H1 (cell line): ENCODE measurements at regions not wholly inside any gene's neighbourhood (a gene's known extent, or its start where the extent isn't known, plus 50 kb on each side); places are given as distances from the start of the nearest gene placed in this dataset.

Source experiments
- CTCF ChIA-PET: fragments of 300-600 bp; sonication (Branson Sonifier 250); formaldehyde crosslinking; loops from one replicate; lab custom pipeline; 2021; ENCODE audit not compliant: partially characterized antibody; lab: Charles Lee
- POLR2A ChIA-PET: fragments of 300-600 bp; sonication (Branson Sonifier 250); formaldehyde crosslinking; loops from one replicate; lab custom pipeline; 2021; ENCODE audit warnings: inconsistent platforms; ENCODE audit not compliant: partially characterized antibody; lab: Charles Lee
- DNase-seq, 2 experiments: peaks; one replicate each; pipeline versions ENCODE4 v3.0.0 to v3.0.0-alpha.2; 2010 to 2022; ENCODE audit warnings: low spot score in 2 of 2, low read depth in 1 of 2, mixed read lengths in 1 of 2
- FAIRE-seq: peaks from 2 replicates; lab custom pipeline; 2011; peaks lifted over from hg19 to GRCh38; lab: Jason Lieb, UNC
- H2AFZ ChIP-seq: 2 replicates; pipeline ENCODE4 v1.8.1; 2012; ENCODE audit warnings: low read length, inconsistent platforms
- H2AK5ac ChIP-seq: 2 replicates; pipeline ENCODE4 v1.6.1; 2013; ENCODE audit warnings: low read depth, low read length
- H2BK120ac ChIP-seq: replicated peaks from 2 replicates; pipeline ENCODE3; 2013; ENCODE audit warnings: low read depth, low read length, inconsistent platforms
- H2BK12ac ChIP-seq: 2 replicates; pipeline ENCODE4 v1.6.1; 2013; ENCODE audit warnings: low read depth, low read length
- H2BK15ac ChIP-seq: 2 replicates; pipeline ENCODE4 v1.6.1; 2013; ENCODE audit warnings: low read length
- H2BK20ac ChIP-seq: 2 replicates; pipeline ENCODE4 v1.6.1; 2013; ENCODE audit warnings: low read length
- H2BK5ac ChIP-seq: 2 replicates; pipeline ENCODE4 v1.6.1; 2013; ENCODE audit warnings: low read depth, low read length
- H3K14ac ChIP-seq: 2 replicates; pipeline ENCODE4 v1.6.1; 2013; ENCODE audit warnings: inconsistent platforms; ENCODE audit not compliant: insufficient read length
- H3K18ac ChIP-seq: 2 replicates; pipeline ENCODE4 v1.6.1; 2013; ENCODE audit warnings: low read length; ENCODE audit errors: extremely low read depth
- H3K23ac ChIP-seq: 2 replicates; pipeline ENCODE4 v1.6.1; 2013; ENCODE audit warnings: inconsistent platforms; ENCODE audit not compliant: insufficient read length
- H3K23me2 ChIP-seq: 2 replicates; pipeline ENCODE4 v1.6.1; 2013; ENCODE audit warnings: low read depth, low read length
- H3K27ac ChIP-seq: 2 replicates; pipeline ENCODE4 v1.6.1; 2011; ENCODE audit warnings: low read depth, low read length, inconsistent platforms
- H3K27me3 ChIP-seq, 4 experiments: replicated peaks in 1 of 4; 1 replicate in 1 of 4; 2 replicates in 3 of 4; pipeline versions ENCODE4 v1.6.1 to v1.8.1; 2011 to 2013; ENCODE audit warnings: low read length in 3 of 4, mild to moderate bottlenecking in 3 of 4, inconsistent platforms in 2 of 4, mixed read lengths in 2 of 4, moderate library complexity in 1 of 4; ENCODE audit not compliant: control insufficient read depth in 3 of 4, insufficient read depth in 3 of 4; ENCODE audit errors: extremely low read depth in 1 of 4
- H3K36me3 ChIP-seq, 4 experiments: 2 replicates each; pipeline versions ENCODE4 v1.6.1 to v1.8.1; 2011 to 2013; ENCODE audit warnings: mild to moderate bottlenecking in 4 of 4, low read length in 3 of 4, moderate library complexity in 2 of 4, control low read depth in 1 of 4, inconsistent platforms in 1 of 4; ENCODE audit not compliant: insufficient read depth in 4 of 4, control insufficient read depth in 2 of 4
- H3K4ac ChIP-seq: replicated peaks from 2 replicates; pipeline ENCODE3; 2013; ENCODE audit warnings: low read length, low read depth, mixed read lengths, inconsistent platforms; ENCODE audit not compliant: insufficient read length
- H3K4me1 ChIP-seq, 4 experiments: replicated peaks in 1 of 4; 1 replicate in 1 of 4; 2 replicates in 3 of 4; pipeline versions ENCODE4 v1.6.1 to v1.8.1; 2011 to 2013; ENCODE audit warnings: low read length in 3 of 4, inconsistent platforms in 2 of 4, mixed read lengths in 1 of 4; ENCODE audit not compliant: insufficient read depth in 4 of 4, control insufficient read depth in 3 of 4
- H3K4me2 ChIP-seq, 2 experiments: 2 replicates each; pipeline versions ENCODE4 v1.6.1 to v1.8.1; 2011 to 2013; ENCODE audit warnings: low read depth in 2 of 2, low read length in 2 of 2, control low read depth in 1 of 2, inconsistent platforms in 1 of 2, mild to moderate bottlenecking in 1 of 2; ENCODE audit not compliant: insufficient read depth in 1 of 2
- H3K4me3 ChIP-seq, 4 experiments: fragments of 200-600, 300-600 bp in 1 of 4; sonication (generic), shearing (Covaris generic), sonication (Bioruptor Twin) in 1 of 4; 2 replicates each; pipeline versions ENCODE4 v1.5.1 to v1.8.1; 2011 to 2016; ENCODE audit warnings: low read length in 4 of 4, low read depth in 3 of 4, control low read depth in 2 of 4, inconsistent platforms in 2 of 4, mild to moderate bottlenecking in 2 of 4, mixed read lengths in 1 of 4, moderate library complexity in 1 of 4; ENCODE audit not compliant: insufficient read depth in 2 of 4; ENCODE audit errors: extremely low read depth in 1 of 4
- H3K56ac ChIP-seq: replicated peaks from 2 replicates; pipeline ENCODE3; 2013; ENCODE audit warnings: low read depth, mild to moderate bottlenecking, mixed read lengths, low read length, inconsistent platforms; ENCODE audit not compliant: insufficient read length
- H3K79me1 ChIP-seq: 2 replicates; pipeline ENCODE4 v1.6.1; 2013; ENCODE audit warnings: low read depth, low read length, control low read depth
- H3K79me2 ChIP-seq, 2 experiments: 2 replicates each; pipeline versions ENCODE4 v1.6.1 to v1.8.1; 2012 to 2013; ENCODE audit warnings: low read length in 2 of 2, mild to moderate bottlenecking in 2 of 2, inconsistent platforms in 1 of 2; ENCODE audit not compliant: insufficient read depth in 2 of 2, control insufficient read depth in 1 of 2
- H3K9ac ChIP-seq, 4 experiments: replicated peaks in 1 of 4; 1 replicate in 1 of 4; 2 replicates in 3 of 4; pipeline versions ENCODE4 v1.6.1 to v1.8.1; 2011 to 2013; ENCODE audit warnings: low read depth in 3 of 4, low read length in 3 of 4, control low read depth in 2 of 4, mild to moderate bottlenecking in 2 of 4, moderate library complexity in 2 of 4, inconsistent platforms in 1 of 4; ENCODE audit errors: extremely low read depth in 1 of 4
- H3K9me3 ChIP-seq, 2 experiments: 2 replicates each; pipeline versions ENCODE4 v1.6.1 to v1.8.1; 2012 to 2013; ENCODE audit warnings: mild to moderate bottlenecking in 2 of 2, moderate library complexity in 2 of 2, control low read depth in 1 of 2, inconsistent platforms in 1 of 2, low read depth in 1 of 2, low read length in 1 of 2, mixed read lengths in 1 of 2; ENCODE audit not compliant: insufficient read depth in 2 of 2
- H4K20me1 ChIP-seq, 2 experiments: replicated peaks in 1 of 2; 2 replicates each; pipeline versions ENCODE3 to v1.8.1; 2011 to 2013; ENCODE audit warnings: inconsistent platforms in 2 of 2, low read length in 2 of 2, mild to moderate bottlenecking in 1 of 2; ENCODE audit not compliant: insufficient read depth in 2 of 2, control insufficient read depth in 1 of 2
- H4K5ac ChIP-seq: 2 replicates; pipeline ENCODE4 v1.6.1; 2013; ENCODE audit warnings: low read length, low read depth, mixed read lengths, inconsistent platforms; ENCODE audit not compliant: insufficient read length
- H4K8ac ChIP-seq: 2 replicates; pipeline ENCODE4 v1.8.0; 2013; ENCODE audit warnings: mild to moderate bottlenecking, moderate library complexity, low read length, inconsistent platforms; ENCODE audit not compliant: insufficient read depth; ENCODE audit errors: extremely low read depth
- H4K91ac ChIP-seq: replicated peaks from 2 replicates; pipeline ENCODE3; 2013; ENCODE audit warnings: low read length, mixed read lengths, inconsistent platforms; ENCODE audit not compliant: insufficient read length
- WGBS, 2 experiments: shearing (Covaris generic) in 1 of 2; methylation state at CpG; one replicate each; pipeline versions ENCODE4 v1.1.6 to v1.1.7; 2013 to 2015; ENCODE audit warnings: low lambda C conversion rate in 2 of 2, mixed read lengths in 2 of 2, inconsistent platforms in 1 of 2, low coverage in 1 of 2, missing lambda C conversion rate in 1 of 2; ENCODE audit not compliant: insufficient replicate concordance in 2 of 2, insufficient coverage in 1 of 2, insufficient read length in 1 of 2; ENCODE audit errors: extremely low coverage in 1 of 2, missing lambda C conversion rate in 1 of 2; 5-methylcytosine and 5-hydroxymethylcytosine counted together
- TF ChIP-seq, protein P1 (sequence below): fragments of 300-600 bp; sonication (generic); IDR thresholded peaks from 2 replicates; pipeline ENCODE4 v1.7.1; 2012; ENCODE audit warnings: low read length, moderate library complexity, mild to moderate bottlenecking, inconsistent platforms; ENCODE audit not compliant: insufficient replicate concordance

DNA sequence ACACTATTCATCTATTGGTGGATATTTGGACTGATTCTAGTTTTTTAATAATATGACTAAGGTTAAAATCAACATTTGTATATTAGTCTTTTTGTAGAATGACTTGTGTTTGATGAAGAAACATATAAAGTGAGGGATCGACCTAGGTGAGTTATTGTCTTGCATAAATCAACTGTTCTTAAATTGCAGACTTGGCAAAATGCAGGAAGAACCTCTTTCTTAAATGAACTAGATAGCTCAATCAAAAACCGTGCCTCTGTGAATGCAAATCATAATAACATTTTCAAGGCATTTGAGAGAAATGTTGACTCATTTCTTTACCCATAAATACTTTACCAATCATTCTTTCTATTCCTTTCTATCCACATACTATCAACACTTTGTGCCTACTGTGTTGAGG is 101.5 kb upstream of the ANK3 start:
- no peak overlapping the region for H3K4me2 ChIP-seq
- no peak for FAIRE-seq
- H2AFZ ChIP-seq: no peak overlapping the region
- TF ChIP-seq, protein P1, sequence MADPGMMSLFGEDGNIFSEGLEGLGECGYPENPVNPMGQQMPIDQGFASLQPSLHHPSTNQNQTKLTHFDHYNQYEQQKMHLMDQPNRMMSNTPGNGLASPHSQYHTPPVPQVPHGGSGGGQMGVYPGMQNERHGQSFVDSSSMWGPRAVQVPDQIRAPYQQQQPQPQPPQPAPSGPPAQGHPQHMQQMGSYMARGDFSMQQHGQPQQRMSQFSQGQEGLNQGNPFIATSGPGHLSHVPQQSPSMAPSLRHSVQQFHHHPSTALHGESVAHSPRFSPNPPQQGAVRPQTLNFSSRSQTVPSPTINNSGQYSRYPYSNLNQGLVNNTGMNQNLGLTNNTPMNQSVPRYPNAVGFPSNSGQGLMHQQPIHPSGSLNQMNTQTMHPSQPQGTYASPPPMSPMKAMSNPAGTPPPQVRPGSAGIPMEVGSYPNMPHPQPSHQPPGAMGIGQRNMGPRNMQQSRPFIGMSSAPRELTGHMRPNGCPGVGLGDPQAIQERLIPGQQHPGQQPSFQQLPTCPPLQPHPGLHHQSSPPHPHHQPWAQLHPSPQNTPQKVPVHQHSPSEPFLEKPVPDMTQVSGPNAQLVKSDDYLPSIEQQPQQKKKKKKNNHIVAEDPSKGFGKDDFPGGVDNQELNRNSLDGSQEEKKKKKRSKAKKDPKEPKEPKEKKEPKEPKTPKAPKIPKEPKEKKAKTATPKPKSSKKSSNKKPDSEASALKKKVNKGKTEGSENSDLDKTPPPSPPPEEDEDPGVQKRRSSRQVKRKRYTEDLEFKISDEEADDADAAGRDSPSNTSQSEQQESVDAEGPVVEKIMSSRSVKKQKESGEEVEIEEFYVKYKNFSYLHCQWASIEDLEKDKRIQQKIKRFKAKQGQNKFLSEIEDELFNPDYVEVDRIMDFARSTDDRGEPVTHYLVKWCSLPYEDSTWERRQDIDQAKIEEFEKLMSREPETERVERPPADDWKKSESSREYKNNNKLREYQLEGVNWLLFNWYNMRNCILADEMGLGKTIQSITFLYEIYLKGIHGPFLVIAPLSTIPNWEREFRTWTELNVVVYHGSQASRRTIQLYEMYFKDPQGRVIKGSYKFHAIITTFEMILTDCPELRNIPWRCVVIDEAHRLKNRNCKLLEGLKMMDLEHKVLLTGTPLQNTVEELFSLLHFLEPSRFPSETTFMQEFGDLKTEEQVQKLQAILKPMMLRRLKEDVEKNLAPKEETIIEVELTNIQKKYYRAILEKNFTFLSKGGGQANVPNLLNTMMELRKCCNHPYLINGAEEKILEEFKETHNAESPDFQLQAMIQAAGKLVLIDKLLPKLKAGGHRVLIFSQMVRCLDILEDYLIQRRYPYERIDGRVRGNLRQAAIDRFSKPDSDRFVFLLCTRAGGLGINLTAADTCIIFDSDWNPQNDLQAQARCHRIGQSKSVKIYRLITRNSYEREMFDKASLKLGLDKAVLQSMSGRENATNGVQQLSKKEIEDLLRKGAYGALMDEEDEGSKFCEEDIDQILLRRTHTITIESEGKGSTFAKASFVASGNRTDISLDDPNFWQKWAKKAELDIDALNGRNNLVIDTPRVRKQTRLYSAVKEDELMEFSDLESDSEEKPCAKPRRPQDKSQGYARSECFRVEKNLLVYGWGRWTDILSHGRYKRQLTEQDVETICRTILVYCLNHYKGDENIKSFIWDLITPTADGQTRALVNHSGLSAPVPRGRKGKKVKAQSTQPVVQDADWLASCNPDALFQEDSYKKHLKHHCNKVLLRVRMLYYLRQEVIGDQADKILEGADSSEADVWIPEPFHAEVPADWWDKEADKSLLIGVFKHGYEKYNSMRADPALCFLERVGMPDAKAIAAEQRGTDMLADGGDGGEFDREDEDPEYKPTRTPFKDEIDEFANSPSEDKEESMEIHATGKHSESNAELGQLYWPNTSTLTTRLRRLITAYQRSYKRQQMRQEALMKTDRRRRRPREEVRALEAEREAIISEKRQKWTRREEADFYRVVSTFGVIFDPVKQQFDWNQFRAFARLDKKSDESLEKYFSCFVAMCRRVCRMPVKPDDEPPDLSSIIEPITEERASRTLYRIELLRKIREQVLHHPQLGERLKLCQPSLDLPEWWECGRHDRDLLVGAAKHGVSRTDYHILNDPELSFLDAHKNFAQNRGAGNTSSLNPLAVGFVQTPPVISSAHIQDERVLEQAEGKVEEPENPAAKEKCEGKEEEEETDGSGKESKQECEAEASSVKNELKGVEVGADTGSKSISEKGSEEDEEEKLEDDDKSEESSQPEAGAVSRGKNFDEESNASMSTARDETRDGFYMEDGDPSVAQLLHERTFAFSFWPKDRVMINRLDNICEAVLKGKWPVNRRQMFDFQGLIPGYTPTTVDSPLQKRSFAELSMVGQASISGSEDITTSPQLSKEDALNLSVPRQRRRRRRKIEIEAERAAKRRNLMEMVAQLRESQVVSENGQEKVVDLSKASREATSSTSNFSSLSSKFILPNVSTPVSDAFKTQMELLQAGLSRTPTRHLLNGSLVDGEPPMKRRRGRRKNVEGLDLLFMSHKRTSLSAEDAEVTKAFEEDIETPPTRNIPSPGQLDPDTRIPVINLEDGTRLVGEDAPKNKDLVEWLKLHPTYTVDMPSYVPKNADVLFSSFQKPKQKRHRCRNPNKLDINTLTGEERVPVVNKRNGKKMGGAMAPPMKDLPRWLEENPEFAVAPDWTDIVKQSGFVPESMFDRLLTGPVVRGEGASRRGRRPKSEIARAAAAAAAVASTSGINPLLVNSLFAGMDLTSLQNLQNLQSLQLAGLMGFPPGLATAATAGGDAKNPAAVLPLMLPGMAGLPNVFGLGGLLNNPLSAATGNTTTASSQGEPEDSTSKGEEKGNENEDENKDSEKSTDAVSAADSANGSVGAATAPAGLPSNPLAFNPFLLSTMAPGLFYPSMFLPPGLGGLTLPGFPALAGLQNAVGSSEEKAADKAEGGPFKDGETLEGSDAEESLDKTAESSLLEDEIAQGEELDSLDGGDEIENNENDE: no peak

More for the DNA sequence above, 101.5 kb upstream of the ANK3 start:
- POLR2A ChIA-PET: no interaction called here
- Histone ChIP-seq H3K14ac (no peak overlapping the region), H3K4ac (no peak overlapping the region), H2AK5ac (no peak overlapping the region), H4K20me1 (no peaks in the 10 kb centered on the region), H3K23ac (no peak overlapping the region), H2BK5ac (no peak overlapping the region), H3K79me1 (no peaks in the 10 kb centered on the region), H3K18ac (no peak overlapping the region), H3K36me3 (no peaks in the 10 kb centered on the region), H2BK120ac (no peak overlapping the region), H4K91ac (no peak overlapping the region), H2BK20ac (no peak overlapping the region), H3K23me2 (no peaks in the 10 kb centered on the region), H3K79me2 (no peaks in the 10 kb centered on the region), H3K56ac (no peak overlapping the region), H3K27me3 (no peaks in the 10 kb centered on the region), H3K27ac (no peak overlapping the region), H3K9ac (no peak overlapping the region), H4K5ac (no peak overlapping the region), H4K8ac (no peak overlapping the region), H3K4me1 (no peaks in the 10 kb centered on the region), H2BK15ac (no peak overlapping the region), H3K4me3 (no peak overlapping the region), H3K9me3 (no peaks in the 10 kb centered on the region), H2BK12ac (no peak overlapping the region)
- CTCF ChIA-PET: no interaction called here
- no peak for DNase-seq
- 78% methylated on average over 2 of the region's 2 CpGs; no CpG with 5 or more reads in 1 of the 2 experiments for WGBS, 2 experiments
